ENCODE measurements at regions not wholly inside any gene's neighbourhood (a gene's known extent, or its start where the extent isn't known, plus 50 kb on each side); places are given as distances from the start of the nearest gene placed in this dataset.

- TF ChIP-seq POLR2A (IDR thresholded peaks at IDR 0.05): no peak
- no peak for TF ChIP-seq CTCF (IDR thresholded peaks at IDR 0.05)
Observed at GRCh38 chr21:31449921-31450535, 106.0 kb upstream of the TIAM1 start.
